GM12872 (cell line): ENCODE measurements at regions not wholly inside any gene's neighbourhood (a gene's known extent, or its start where the extent isn't known, plus 50 kb on each side); places are given as distances from the start of the nearest gene placed in this dataset.

Experiments
- CTCF ChIP-seq: IDR thresholded peaks from 3 replicates; pipeline ENCODE4 v1.5.1; 2011; ENCODE audit warnings: low read depth, mild to moderate bottlenecking, low read length, moderate library complexity; ENCODE audit not compliant: insufficient read depth

- no peak for TF ChIP-seq CTCF
Measured at GRCh38 chr10:5268743-5269142, 72.1 kb downstream of the AKR1C4 start.

- TF ChIP-seq CTCF: no peak
Measured at GRCh38 chr10:5269791-5270190, 73.2 kb downstream of the AKR1C4 start.

- TF ChIP-seq CTCF: no peak
Measured at GRCh38 chr10:5271526-5271925, 74.9 kb downstream of the AKR1C4 start.

GRCh38 chr10:5272065-5272803 is 75.6 kb downstream of the AKR1C4 start:
- TF ChIP-seq CTCF: no peak

- TF ChIP-seq CTCF: no peak
Measured at GRCh38 chr10:5274795-5275194, 78.2 kb downstream of the AKR1C4 start.

- no peak for TF ChIP-seq CTCF
Measured at GRCh38 chr10:5281356-5281755, 83.4 kb upstream of the UCN3 start.

GRCh38 chr10:5282137-5282536 is 82.6 kb upstream of the UCN3 start:
- no peak for TF ChIP-seq CTCF
